ENCODE measurements at regions not wholly inside any gene's neighbourhood (a gene's known extent, or its start where the extent isn't known, plus 50 kb on each side); places are given as distances from the start of the nearest gene placed in this dataset.

GRCh38 chr4:147217655-147218054 lies 263.2 kb upstream of the EDNRA start:
- H2BK120ac ChIP-seq (ENCODE audit: insufficient read depth, low read length, poor library complexity) = no peak overlapping the region
- H3K4ac ChIP-seq (ENCODE audit: low read depth, low read length) = no peak overlapping the region
- no peak overlapping the region for H3K14ac ChIP-seq (ENCODE audit: low read length)
- no peaks in the 10 kb centered on the region for H3K27me3 ChIP-seq (ENCODE audit: insufficient read depth, low read length)
- H3K4me1 ChIP-seq (ENCODE audit: control insufficient read depth in 1 of 2, insufficient read depth in 2 of 2, low read length in 2 of 2) = no peaks in the 10 kb centered on the region
- H4K12ac ChIP-seq (ENCODE audit: low read depth, low read length) = no peak overlapping the region
- no peak overlapping the region for H2BK5ac ChIP-seq (ENCODE audit: low read depth, low read length, poor library complexity)
- no peak overlapping the region for H2AK5ac ChIP-seq (ENCODE audit: low read length)
- no peak overlapping the region for H3K23ac ChIP-seq (ENCODE audit: low read length)
- no peak overlapping the region for H2AFZ ChIP-seq (ENCODE audit: insufficient read depth, low read length, poor library complexity)
- H3K4me3 ChIP-seq (ENCODE audit: low read depth, low read length) = no peak overlapping the region
- H3K27ac ChIP-seq (ENCODE audit: low read depth, low read length) = no peak overlapping the region
- no peak for DNase-seq
- no peaks in the 10 kb centered on the region for H3K79me2 ChIP-seq (ENCODE audit: control insufficient read depth, insufficient read depth, low read length, poor library complexity)
- no peaks in the 10 kb centered on the region for H3K9me3 ChIP-seq (ENCODE audit: insufficient read depth, low read depth, low read length)
- H3K79me1 ChIP-seq (ENCODE audit: low read length) = no peaks in the 10 kb centered on the region
- H3K9ac ChIP-seq (ENCODE audit: low read length) = no peak overlapping the region
- no peak overlapping the region for H4K91ac ChIP-seq (ENCODE audit: low read depth, low read length)
- H3K18ac ChIP-seq (ENCODE audit: low read length) = no peak overlapping the region
- no peak overlapping the region for H3K4me2 ChIP-seq (ENCODE audit: low read length)
- no peak overlapping the region for H4K8ac ChIP-seq (ENCODE audit: low read depth, low read length)
- H2BK12ac ChIP-seq (ENCODE audit: low read length) = no peak overlapping the region
- H3K36me3 ChIP-seq (ENCODE audit: control insufficient read depth in 1 of 2, insufficient read depth in 2 of 2, low read length in 2 of 2) = no peaks in the 10 kb centered on the region

GRCh38 chr4:147219145-147219544 lies 261.8 kb upstream of the EDNRA start:
- H3K4me1 ChIP-seq (ENCODE audit: control insufficient read depth in 1 of 2, insufficient read depth in 2 of 2, low read length in 2 of 2) = no peaks in the 10 kb centered on the region
- no peak overlapping the region for H4K91ac ChIP-seq (ENCODE audit: low read depth, low read length)
- H3K9ac ChIP-seq (ENCODE audit: low read length) = no peak overlapping the region
- H3K27ac ChIP-seq (ENCODE audit: low read depth, low read length) = no peak overlapping the region
- H3K14ac ChIP-seq (ENCODE audit: low read length) = no peak overlapping the region
- H2AK5ac ChIP-seq (ENCODE audit: low read length) = no peak overlapping the region
- no peaks in the 10 kb centered on the region for H3K79me2 ChIP-seq (ENCODE audit: control insufficient read depth, insufficient read depth, low read length, poor library complexity)
- H2BK120ac ChIP-seq (ENCODE audit: insufficient read depth, low read length, poor library complexity) = no peak overlapping the region
- H3K23ac ChIP-seq (ENCODE audit: low read length) = no peak overlapping the region
- DNase-seq = no peak
- H3K79me1 ChIP-seq (ENCODE audit: low read length) = no peaks in the 10 kb centered on the region
- no peak overlapping the region for H2BK5ac ChIP-seq (ENCODE audit: low read depth, low read length, poor library complexity)
- H2AFZ ChIP-seq (ENCODE audit: insufficient read depth, low read length, poor library complexity) = no peak overlapping the region
- no peak overlapping the region for H3K4ac ChIP-seq (ENCODE audit: low read depth, low read length)
- H2BK12ac ChIP-seq (ENCODE audit: low read length) = no peak overlapping the region
- no peak overlapping the region for H3K4me2 ChIP-seq (ENCODE audit: low read length)
- WGBS (ENCODE audit: extremely low coverage, insufficient coverage, insufficient read length) = no CpG with 5 or more reads among the region's 2 CpGs
- no peaks in the 10 kb centered on the region for H3K36me3 ChIP-seq (ENCODE audit: control insufficient read depth in 1 of 2, insufficient read depth in 2 of 2, low read length in 2 of 2)
- H3K27me3 ChIP-seq (ENCODE audit: insufficient read depth, low read length) = no peaks in the 10 kb centered on the region
- no peak overlapping the region for H3K18ac ChIP-seq (ENCODE audit: low read length)
- no peak overlapping the region for H3K4me3 ChIP-seq (ENCODE audit: low read depth, low read length)
- no peaks in the 10 kb centered on the region for H3K9me3 ChIP-seq (ENCODE audit: insufficient read depth, low read depth, low read length)
- H4K12ac ChIP-seq (ENCODE audit: low read depth, low read length) = no peak overlapping the region
- no peak overlapping the region for H4K8ac ChIP-seq (ENCODE audit: low read depth, low read length)

- Histone ChIP-seq H3K18ac (ENCODE audit: low read length) (no peak overlapping the region), H2BK120ac (ENCODE audit: insufficient read depth, low read length, poor library complexity) (no peak overlapping the region), H2BK5ac (ENCODE audit: low read depth, low read length, poor library complexity) (no peak overlapping the region), H3K4me1 (ENCODE audit: control insufficient read depth in 1 of 2, insufficient read depth in 2 of 2, low read length in 2 of 2) (no peaks in the 10 kb centered on the region), H2AK5ac (ENCODE audit: low read length) (no peak overlapping the region), H4K91ac (ENCODE audit: low read depth, low read length) (no peak overlapping the region), H3K79me2 (ENCODE audit: control insufficient read depth, insufficient read depth, low read length, poor library complexity) (no peaks in the 10 kb centered on the region), H3K27me3 (ENCODE audit: insufficient read depth, low read length) (no peaks in the 10 kb centered on the region), H3K9me3 (ENCODE audit: insufficient read depth, low read depth, low read length) (no peaks in the 10 kb centered on the region), H3K4me3 (ENCODE audit: low read depth, low read length) (no peak overlapping the region), H3K4ac (ENCODE audit: low read depth, low read length) (no peak overlapping the region), H3K9ac (ENCODE audit: low read length) (no peak overlapping the region), H3K27ac (ENCODE audit: low read depth, low read length) (no peak overlapping the region), H3K14ac (ENCODE audit: low read length) (no peak overlapping the region), H3K36me3 (ENCODE audit: control insufficient read depth in 1 of 2, insufficient read depth in 2 of 2, low read length in 2 of 2) (no peaks in the 10 kb centered on the region), H4K12ac (ENCODE audit: low read depth, low read length) (no peak overlapping the region), H3K4me2 (ENCODE audit: low read length) (no peak overlapping the region), H2AFZ (ENCODE audit: insufficient read depth, low read length, poor library complexity) (no peak overlapping the region), H2BK12ac (ENCODE audit: low read length) (no peak overlapping the region), H3K79me1 (ENCODE audit: low read length) (no peaks in the 10 kb centered on the region), H4K8ac (ENCODE audit: low read depth, low read length) (no peak overlapping the region), H3K23ac (ENCODE audit: low read length) (no peak overlapping the region)
- no CpG with 5 or more reads among the region's 1 CpG for WGBS (ENCODE audit: extremely low coverage, insufficient coverage, insufficient read length)
- DNase-seq = no peak
Measured at GRCh38 chr4:147220833-147221232, 260.1 kb upstream of the EDNRA start.

- Histone ChIP-seq H2BK5ac (ENCODE audit: low read depth, low read length, poor library complexity) (no peak overlapping the region), H3K36me3 (ENCODE audit: control insufficient read depth in 1 of 2, insufficient read depth in 2 of 2, low read length in 2 of 2) (no peaks in the 10 kb centered on the region)
Measured at GRCh38 chr4:147222906-147223305, 258.0 kb upstream of the EDNRA start.

More at GRCh38 chr4:147222906-147223305, 258.0 kb upstream of the EDNRA start:
- Histone ChIP-seq H4K8ac (ENCODE audit: low read depth, low read length) (no peak overlapping the region), H4K91ac (ENCODE audit: low read depth, low read length) (no peak overlapping the region), H3K14ac (ENCODE audit: low read length) (no peak overlapping the region), H3K9me3 (ENCODE audit: insufficient read depth, low read depth, low read length) (no peaks in the 10 kb centered on the region), H2AK5ac (ENCODE audit: low read length) (no peak overlapping the region), H3K4me2 (ENCODE audit: low read length) (no peak overlapping the region), H4K12ac (ENCODE audit: low read depth, low read length) (no peak overlapping the region), H3K9ac (ENCODE audit: low read length) (no peak overlapping the region), H3K79me2 (ENCODE audit: control insufficient read depth, insufficient read depth, low read length, poor library complexity) (no peaks in the 10 kb centered on the region), H3K18ac (ENCODE audit: low read length) (no peak overlapping the region), H3K27ac (ENCODE audit: low read depth, low read length) (no peak overlapping the region), H3K4me3 (ENCODE audit: low read depth, low read length) (no peak overlapping the region), H2BK12ac (ENCODE audit: low read length) (no peak overlapping the region), H2BK120ac (ENCODE audit: insufficient read depth, low read length, poor library complexity) (no peak overlapping the region), H3K79me1 (ENCODE audit: low read length) (no peaks in the 10 kb centered on the region), H3K4ac (ENCODE audit: low read depth, low read length) (no peak overlapping the region), H3K4me1 (ENCODE audit: control insufficient read depth in 1 of 2, insufficient read depth in 2 of 2, low read length in 2 of 2) (no peaks in the 10 kb centered on the region), H3K27me3 (ENCODE audit: insufficient read depth, low read length) (no peaks in the 10 kb centered on the region), H3K23ac (ENCODE audit: low read length) (no peak overlapping the region), H2AFZ (ENCODE audit: insufficient read depth, low read length, poor library complexity) (no peak overlapping the region)
- WGBS (ENCODE audit: extremely low coverage, insufficient coverage, insufficient read length) = no CpG with 5 or more reads among the region's 4 CpGs
- no peak for DNase-seq
